Cardiac muscle cell (in vitro differentiated cells and primary cell): ENCODE measurements at regions not wholly inside any gene's neighbourhood (a gene's known extent, or its start where the extent isn't known, plus 50 kb on each side); places are given as distances from the start of the nearest gene placed in this dataset.

ENCODE experiments used
- DNase-seq, 2 donors: peaks; one replicate each; pipeline versions ENCODE4 v3.0.0 to v3.0.0-alpha.2; 2010 to 2017; ENCODE audit warnings: low read depth in 1 of 2, low spot score in 1 of 2
- H3K27ac ChIP-seq: fragments of 200-600 bp; sonication (generic); 2 replicates; pipeline ENCODE4 v1.5.1; 2016
- H3K27me3 ChIP-seq: fragments of 200-600 bp; sonication (generic); 2 replicates; pipeline ENCODE4 v1.6.0; 2016; ENCODE audit warnings: control low read depth
- H3K36me3 ChIP-seq: fragments of 200-600 bp; sonication (generic); 2 replicates; pipeline ENCODE4 v1.5.1; 2016; ENCODE audit warnings: control low read depth
- H3K4me1 ChIP-seq: fragments of 200-600 bp; sonication (generic); 2 replicates; pipeline ENCODE4 v1.8.1; 2017; ENCODE audit warnings: low read depth, mild to moderate bottlenecking, mixed run types
- H3K4me3 ChIP-seq: fragments of 200-600 bp; sonication (generic); 2 replicates; pipeline ENCODE4 v1.5.1; 2016; ENCODE audit warnings: mild to moderate bottlenecking
- H3K9me3 ChIP-seq: fragments of 200-600 bp; sonication (generic); 2 replicates; pipeline ENCODE4 v1.5.1; 2017; ENCODE audit warnings: low read depth, mild to moderate bottlenecking, control low read depth
- TF ChIP-seq, protein P1 (sequence below): IDR thresholded peaks from 2 replicates; pipeline ENCODE4 v1.5.1; 2012; ENCODE audit warnings: low read depth, mild to moderate bottlenecking, low read length

DNA sequence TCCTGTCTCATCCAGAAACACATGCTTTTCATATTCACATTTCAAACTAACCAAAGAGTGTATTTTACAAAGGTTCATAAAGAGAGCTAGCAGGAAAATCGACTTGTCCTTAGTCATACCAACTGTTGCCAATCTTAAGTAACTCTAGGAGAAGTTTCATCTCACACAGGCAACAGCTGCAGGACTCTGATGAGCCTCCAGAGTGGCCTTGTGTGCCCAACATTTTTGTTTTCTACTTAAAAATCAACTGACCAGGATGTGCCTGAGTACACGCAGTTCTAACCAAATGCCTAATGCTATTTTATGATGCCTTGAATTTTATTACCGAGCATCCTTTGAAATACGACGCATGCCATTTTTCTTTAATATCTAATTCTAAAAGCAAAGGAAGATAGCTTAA is 595.9 kb upstream of the LRRTM4 start:
- no peak for DNase-seq
- Histone ChIP-seq H3K36me3 (no peaks in the 10 kb centered on the region), H3K4me3 (no peak overlapping the region), H3K4me1 (no peaks in the 10 kb centered on the region), H3K27me3 (no peaks in the 10 kb centered on the region), H3K27ac (no peak overlapping the region), H3K9me3 (no peaks in the 10 kb centered on the region)
- TF ChIP-seq, protein P1, sequence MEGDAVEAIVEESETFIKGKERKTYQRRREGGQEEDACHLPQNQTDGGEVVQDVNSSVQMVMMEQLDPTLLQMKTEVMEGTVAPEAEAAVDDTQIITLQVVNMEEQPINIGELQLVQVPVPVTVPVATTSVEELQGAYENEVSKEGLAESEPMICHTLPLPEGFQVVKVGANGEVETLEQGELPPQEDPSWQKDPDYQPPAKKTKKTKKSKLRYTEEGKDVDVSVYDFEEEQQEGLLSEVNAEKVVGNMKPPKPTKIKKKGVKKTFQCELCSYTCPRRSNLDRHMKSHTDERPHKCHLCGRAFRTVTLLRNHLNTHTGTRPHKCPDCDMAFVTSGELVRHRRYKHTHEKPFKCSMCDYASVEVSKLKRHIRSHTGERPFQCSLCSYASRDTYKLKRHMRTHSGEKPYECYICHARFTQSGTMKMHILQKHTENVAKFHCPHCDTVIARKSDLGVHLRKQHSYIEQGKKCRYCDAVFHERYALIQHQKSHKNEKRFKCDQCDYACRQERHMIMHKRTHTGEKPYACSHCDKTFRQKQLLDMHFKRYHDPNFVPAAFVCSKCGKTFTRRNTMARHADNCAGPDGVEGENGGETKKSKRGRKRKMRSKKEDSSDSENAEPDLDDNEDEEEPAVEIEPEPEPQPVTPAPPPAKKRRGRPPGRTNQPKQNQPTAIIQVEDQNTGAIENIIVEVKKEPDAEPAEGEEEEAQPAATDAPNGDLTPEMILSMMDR = no peak

DNA sequence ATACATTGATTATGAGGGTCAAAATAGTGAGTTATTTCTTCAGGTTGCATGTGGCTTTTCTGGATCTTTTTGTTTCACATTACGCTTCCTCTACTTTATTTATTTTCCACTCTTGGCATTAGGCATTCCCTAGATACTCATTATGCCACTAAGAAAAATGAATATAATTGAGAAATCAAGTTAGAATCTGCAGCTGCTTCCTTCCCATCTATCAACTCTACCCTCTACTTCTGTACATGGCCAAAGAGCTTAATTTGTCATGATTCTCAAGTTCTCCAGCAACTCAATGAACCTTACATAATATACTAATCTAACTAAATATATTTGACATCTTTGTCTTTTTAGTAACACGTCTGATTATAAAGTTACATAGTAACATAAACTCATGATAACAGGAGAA is 598.1 kb upstream of the LRRTM4 start:
- no peak for DNase-seq
- H3K4me1 ChIP-seq = no peaks in the 10 kb centered on the region
- H3K9me3 ChIP-seq = no peaks in the 10 kb centered on the region
- no peak overlapping the region for H3K27ac ChIP-seq
- H3K36me3 ChIP-seq = no peaks in the 10 kb centered on the region
- TF ChIP-seq, protein P1 = no peak
- H3K4me3 ChIP-seq = no peak overlapping the region
- no peaks in the 10 kb centered on the region for H3K27me3 ChIP-seq

DNA sequence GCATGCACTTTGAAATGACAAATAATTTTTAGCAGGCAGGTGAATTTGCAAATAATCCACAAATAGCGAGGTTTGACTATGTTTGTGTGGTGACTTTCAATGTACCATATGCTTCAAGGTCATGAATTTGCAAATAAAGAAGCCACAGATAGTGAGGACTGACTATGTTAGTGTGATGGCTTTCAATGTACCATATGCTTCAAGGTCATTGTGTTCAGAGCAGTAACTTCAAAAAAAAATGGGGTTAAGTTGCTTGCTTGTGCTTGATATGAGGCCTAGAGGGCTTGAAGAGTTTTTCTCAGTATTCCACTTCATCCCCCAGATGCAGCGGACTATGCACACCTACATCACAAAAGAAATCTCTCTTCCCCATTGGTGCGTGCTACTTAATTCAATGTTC is 602.9 kb upstream of the LRRTM4 start:
- Histone ChIP-seq H3K9me3 (no peaks in the 10 kb centered on the region), H3K36me3 (no peaks in the 10 kb centered on the region), H3K4me3 (no peak overlapping the region), H3K4me1 (no peaks in the 10 kb centered on the region), H3K27ac (no peak overlapping the region), H3K27me3 (no peaks in the 10 kb centered on the region)
- TF ChIP-seq, protein P1 = no peak
- no peak for DNase-seq

DNA sequence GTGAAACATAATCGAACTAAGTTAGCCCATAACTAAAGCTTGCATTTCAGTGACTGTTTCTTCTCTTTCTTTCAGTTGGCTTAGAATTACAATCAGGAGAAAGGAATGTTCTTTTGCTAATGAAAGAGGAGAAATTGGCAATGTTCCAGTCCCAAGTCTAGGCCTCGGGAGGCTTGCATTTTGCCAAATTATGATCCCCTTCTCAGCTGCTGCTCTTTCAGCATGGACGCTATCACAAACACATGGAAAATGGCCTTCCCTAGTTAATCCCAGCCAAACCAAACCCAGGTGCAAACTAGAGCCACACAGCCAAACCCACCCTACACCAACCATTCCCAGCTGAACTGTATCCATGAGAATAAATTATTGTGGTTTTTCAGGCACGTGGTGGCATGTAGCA is 605.2 kb upstream of the LRRTM4 start:
- DNase-seq = no peak
- Histone ChIP-seq H3K4me1 (no peaks in the 10 kb centered on the region), H3K27me3 (no peaks in the 10 kb centered on the region), H3K9me3 (no peaks in the 10 kb centered on the region), H3K36me3 (no peaks in the 10 kb centered on the region), H3K27ac (no peak overlapping the region), H3K4me3 (no peak overlapping the region)
- TF ChIP-seq, protein P1 = no peak

DNA sequence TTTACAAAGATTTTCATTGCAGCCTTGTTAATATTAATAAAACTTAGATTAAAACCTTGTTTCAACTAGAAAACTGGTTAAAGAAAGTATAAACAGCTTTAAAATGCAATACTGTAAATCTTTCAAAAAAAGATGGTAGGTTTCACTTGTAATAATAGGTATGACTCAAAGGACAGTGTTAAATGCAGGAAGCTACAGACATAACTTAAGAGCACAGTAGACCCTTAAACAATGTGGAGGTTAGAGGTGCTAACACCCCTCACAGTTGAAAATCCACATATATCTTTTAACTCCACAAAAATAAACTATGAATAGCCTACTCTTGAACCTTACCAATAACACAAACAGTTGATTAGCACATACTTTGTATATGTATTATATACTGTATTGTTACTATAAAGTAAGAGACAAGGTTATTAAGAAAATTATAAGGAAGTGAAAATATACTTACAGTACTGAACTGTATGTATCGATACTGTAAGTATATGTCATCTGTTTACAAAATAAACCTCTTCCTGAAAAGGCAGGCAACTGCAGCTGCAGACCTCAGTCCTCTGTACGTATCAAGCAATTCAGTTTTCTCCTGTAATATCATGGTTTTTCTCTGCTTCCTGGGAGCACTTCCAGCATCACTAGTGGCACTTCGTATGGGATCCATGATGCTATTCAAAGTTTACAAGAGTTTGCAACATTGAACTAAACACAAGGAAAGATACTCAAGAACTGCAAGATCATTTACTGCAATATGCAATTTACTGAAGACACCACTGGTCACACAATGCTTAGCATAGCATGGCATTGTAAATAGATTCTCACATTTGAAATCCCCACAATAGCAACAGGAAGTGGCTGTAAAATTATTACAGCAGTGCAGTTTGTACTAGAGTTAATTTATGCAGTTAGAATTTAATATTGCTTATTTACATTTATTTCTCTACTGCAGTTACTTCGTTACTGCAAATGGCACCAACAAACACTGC is 610.5 kb upstream of the LRRTM4 start:
- Histone ChIP-seq H3K4me3 (no peak overlapping the region), H3K9me3 (no peaks in the 10 kb centered on the region), H3K27me3 (no peaks in the 10 kb centered on the region), H3K36me3 (no peaks in the 10 kb centered on the region), H3K27ac (no peak overlapping the region), H3K4me1 (no peaks in the 10 kb centered on the region)
- no peak for DNase-seq
- TF ChIP-seq, protein P1 = no peak
